ENCODE measurements at regions not wholly inside any gene's neighbourhood (a gene's known extent, or its start where the extent isn't known, plus 50 kb on each side); places are given as distances from the start of the nearest gene placed in this dataset.
A peak's percentile ranks its signal among the peaks of the same experiment; 100 is the strongest.

DNA sequence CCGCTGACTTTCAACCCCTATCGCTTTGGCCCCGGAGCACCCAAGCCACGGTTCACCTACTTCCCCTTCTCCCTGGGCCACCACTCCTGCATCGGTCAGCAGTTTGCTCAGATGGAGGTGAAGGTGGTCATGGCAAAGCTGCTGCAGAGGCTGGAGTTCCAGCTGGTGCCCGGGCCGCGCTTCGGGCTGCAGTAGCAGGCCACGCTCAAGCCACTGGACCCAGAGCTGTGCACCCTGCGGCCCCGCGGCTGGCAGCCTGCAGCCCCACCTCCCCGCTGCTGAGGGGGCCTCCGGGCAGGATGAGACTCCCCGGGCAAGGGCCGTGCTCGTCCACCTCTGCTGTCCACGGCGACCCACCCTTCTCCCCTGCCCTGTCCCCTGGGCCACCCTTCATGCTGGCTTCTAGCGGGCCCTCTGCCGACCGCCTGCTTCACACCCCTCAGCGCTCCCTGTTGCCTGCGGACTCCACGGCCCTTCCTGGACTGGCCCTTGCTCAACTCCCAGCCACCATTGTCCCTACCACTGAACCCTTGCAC is 92.2 kb upstream of the TRABD2B start:
- no peak for DNase-seq (ENCODE audit: low spot score)
- WGBS = 94% methylated on average over 26 of the region's 26 CpGs

DNA sequence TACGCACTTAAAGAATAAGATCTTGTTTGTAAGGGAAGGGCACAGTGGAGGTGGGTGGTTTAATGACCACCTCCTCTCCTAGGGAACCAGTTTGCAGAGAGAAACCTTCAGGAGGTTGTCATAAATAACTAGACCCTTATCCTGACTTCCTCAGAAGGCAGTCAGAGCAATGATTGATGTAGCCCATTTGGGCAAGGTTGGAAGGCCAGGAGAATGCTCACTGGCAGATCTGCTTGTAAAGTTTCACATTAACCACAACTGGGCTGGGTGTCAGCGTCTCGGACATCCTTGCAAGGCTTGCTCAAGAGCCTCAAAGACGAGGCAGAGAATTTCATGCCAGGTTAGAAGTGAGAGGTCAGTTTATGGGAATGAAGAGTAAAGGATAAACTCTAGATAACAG is 87.6 kb upstream of the TRABD2B start:
- no peak for DNase-seq (ENCODE audit: low spot score)
- Histone ChIP-seq H3K4me3 (no peak overlapping the region), H3K36me3 (no peaks in the 10 kb centered on the region), H3K27me3 (replicated peaks; ENCODE audit: insufficient read depth) (no peaks in the 10 kb centered on the region), H3K4me1 (replicated peaks) (no peaks in the 10 kb centered on the region), H3K9me3 (no peaks in the 10 kb centered on the region), H3K27ac (no peak overlapping the region)
- intact Hi-C loops (cut with DNase I) = no loop called here
- 40% methylated on average over 4 of the region's 4 CpGs for WGBS
- TF ChIP-seq POLR2A (IDR thresholded peaks at IDR 0.05) = no peak
- TF ChIP-seq, protein P1, sequence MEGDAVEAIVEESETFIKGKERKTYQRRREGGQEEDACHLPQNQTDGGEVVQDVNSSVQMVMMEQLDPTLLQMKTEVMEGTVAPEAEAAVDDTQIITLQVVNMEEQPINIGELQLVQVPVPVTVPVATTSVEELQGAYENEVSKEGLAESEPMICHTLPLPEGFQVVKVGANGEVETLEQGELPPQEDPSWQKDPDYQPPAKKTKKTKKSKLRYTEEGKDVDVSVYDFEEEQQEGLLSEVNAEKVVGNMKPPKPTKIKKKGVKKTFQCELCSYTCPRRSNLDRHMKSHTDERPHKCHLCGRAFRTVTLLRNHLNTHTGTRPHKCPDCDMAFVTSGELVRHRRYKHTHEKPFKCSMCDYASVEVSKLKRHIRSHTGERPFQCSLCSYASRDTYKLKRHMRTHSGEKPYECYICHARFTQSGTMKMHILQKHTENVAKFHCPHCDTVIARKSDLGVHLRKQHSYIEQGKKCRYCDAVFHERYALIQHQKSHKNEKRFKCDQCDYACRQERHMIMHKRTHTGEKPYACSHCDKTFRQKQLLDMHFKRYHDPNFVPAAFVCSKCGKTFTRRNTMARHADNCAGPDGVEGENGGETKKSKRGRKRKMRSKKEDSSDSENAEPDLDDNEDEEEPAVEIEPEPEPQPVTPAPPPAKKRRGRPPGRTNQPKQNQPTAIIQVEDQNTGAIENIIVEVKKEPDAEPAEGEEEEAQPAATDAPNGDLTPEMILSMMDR (IDR thresholded peaks at IDR 0.05) = no peak
- TF ChIP-seq POLR2AphosphoS5 (IDR thresholded peaks at IDR 0.05) = no peak

More for the DNA sequence above, 92.2 kb upstream of the TRABD2B start:
- H3K4me3 ChIP-seq = no peak overlapping the region
- H3K36me3 ChIP-seq = no peaks in the 10 kb centered on the region
- H3K27ac ChIP-seq = no peak overlapping the region
- TF ChIP-seq POLR2AphosphoS5 (IDR thresholded peaks at IDR 0.05) (no peak), POLR2A (IDR thresholded peaks at IDR 0.05) (no peak)
- TF ChIP-seq, protein P1 (IDR thresholded peaks at IDR 0.05) = no peak
- intact Hi-C loops (cut with DNase I) = no loop called here
- no peaks in the 10 kb centered on the region for H3K4me1 ChIP-seq (replicated peaks)
- no peaks in the 10 kb centered on the region for H3K9me3 ChIP-seq
- no peaks in the 10 kb centered on the region for H3K27me3 ChIP-seq (replicated peaks; ENCODE audit: insufficient read depth)

DNA sequence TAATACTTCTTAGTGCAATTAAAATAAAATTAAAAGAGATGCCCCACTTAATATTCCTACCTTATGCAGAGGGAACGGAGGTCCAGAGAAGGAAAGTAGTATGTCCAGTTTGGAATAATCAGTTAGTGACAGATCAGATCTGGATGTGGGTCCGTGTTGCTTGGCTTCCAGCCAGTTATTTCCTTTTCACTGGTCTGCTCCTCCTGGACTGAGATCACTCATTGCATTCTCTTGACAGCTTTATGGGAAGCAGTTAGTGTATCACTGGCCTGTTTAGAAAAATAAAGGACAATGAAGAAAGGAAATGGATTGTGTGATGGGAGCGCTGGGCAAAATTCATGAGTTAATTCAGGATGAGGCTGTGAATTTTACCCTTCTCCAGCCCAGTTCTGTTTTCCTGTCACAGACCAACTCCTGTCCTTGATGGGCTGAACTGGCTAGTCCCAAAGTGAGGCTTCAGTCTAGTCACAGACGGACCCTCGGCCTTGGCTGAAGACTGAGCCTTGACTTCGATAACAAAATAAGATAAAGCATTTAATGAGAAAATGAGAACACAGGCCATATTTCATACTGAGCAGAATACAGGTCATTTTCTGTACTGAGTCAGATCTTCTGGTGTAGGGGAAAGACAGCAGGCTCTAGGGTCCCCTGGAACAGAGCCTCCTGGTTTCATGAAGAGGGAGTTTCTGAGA is 85.2 kb upstream of the TRABD2B start:
- no peak overlapping the region for H3K4me3 ChIP-seq
- intact Hi-C loops (cut with DNase I) = no loop called here
- H3K27me3 ChIP-seq (replicated peaks; ENCODE audit: insufficient read depth) = no peaks in the 10 kb centered on the region
- no peaks in the 10 kb centered on the region for H3K4me1 ChIP-seq (replicated peaks)
- DNase-seq (ENCODE audit: low spot score) = no peak
- TF ChIP-seq POLR2AphosphoS5 (IDR thresholded peaks at IDR 0.05) = no peak
- TF ChIP-seq POLR2A (IDR thresholded peaks at IDR 0.05) = no peak
- TF ChIP-seq, protein P1 (IDR thresholded peaks at IDR 0.05) = no peak
- no peaks in the 10 kb centered on the region for H3K36me3 ChIP-seq
- 11% methylated on average over 6 of the region's 6 CpGs for WGBS
- H3K27ac ChIP-seq = no peak overlapping the region
- H3K9me3 ChIP-seq = no peaks in the 10 kb centered on the region

DNA sequence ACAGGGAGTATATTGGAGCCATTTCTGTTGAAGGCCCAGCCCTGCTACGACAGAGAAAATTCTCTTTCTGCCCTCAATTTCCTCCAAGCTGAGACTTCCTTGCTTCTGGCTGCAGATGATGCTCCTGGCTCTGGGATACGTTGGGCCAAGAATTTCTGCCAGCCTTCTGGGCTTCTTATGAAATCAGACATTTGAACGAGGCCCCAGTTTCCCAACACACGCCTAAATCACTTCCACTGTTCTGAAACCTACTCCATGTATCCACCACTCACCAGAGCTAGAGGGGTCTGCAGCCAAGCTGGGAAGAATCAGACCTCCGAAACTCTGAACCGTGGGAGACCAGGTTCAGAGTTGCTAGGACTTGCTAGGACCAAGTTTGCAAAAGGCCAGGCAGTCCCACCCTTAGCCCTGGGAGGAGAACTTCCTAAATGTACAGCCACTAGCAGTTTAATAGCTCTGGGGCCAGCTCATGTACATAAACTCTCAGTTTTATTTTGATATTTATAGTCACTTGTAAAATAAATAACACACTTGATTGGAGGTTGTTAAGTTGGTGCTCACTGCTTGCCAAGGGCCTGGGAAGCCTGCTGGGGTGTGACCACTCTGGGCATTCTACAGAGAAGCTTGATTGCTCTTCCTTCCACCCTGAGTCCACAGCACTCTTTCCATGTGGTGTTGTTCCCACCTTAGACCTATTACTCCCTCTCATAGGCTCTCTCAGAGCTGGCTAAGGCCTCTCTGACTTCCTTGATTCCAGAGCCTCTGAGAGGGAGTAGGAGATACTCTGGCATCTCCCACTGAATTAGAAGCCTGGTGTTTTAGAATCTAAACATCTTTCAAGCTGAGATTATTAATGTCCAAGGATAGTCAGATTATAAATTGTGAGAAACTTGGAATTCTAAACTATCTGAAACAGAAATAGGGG is 83.4 kb upstream of the TRABD2B start:
- no peak overlapping the region for H3K4me3 ChIP-seq
- intact Hi-C loops (cut with DNase I) = no loop called here
- peak; percentile 30 for DNase-seq (ENCODE audit: low spot score)
- no peaks in the 10 kb centered on the region for H3K27me3 ChIP-seq (replicated peaks; ENCODE audit: insufficient read depth)
- H3K9me3 ChIP-seq = no peaks in the 10 kb centered on the region
- H3K27ac ChIP-seq = no peak overlapping the region
- WGBS = 51% methylated on average over 6 of the region's 6 CpGs
- peak; percentile 74 for TF ChIP-seq POLR2AphosphoS5 (IDR thresholded peaks at IDR 0.05)
- TF ChIP-seq, protein P1 (IDR thresholded peaks at IDR 0.05) = no peak
- H3K36me3 ChIP-seq = no peaks in the 10 kb centered on the region
- no peaks in the 10 kb centered on the region for H3K4me1 ChIP-seq (replicated peaks)
